22Rv1 (cell line): ENCODE measurements at regions not wholly inside any gene's neighbourhood (a gene's known extent, or its start where the extent isn't known, plus 50 kb on each side); places are given as distances from the start of the nearest gene placed in this dataset.

Source experiments
- ZFX ChIP-seq: fragments of 450-650 bp; IDR thresholded peaks from 2 replicates; pipeline ENCODE4 v1.6.1; 2017; ENCODE audit warnings: antibody characterized with exemption, borderline replicate concordance
- TF ChIP-seq, protein P1 (sequence below): fragments of 450-650 bp; IDR thresholded peaks from 2 replicates; pipeline ENCODE4 v1.5.1; 2017; ENCODE audit warnings: mild to moderate bottlenecking

DNA sequence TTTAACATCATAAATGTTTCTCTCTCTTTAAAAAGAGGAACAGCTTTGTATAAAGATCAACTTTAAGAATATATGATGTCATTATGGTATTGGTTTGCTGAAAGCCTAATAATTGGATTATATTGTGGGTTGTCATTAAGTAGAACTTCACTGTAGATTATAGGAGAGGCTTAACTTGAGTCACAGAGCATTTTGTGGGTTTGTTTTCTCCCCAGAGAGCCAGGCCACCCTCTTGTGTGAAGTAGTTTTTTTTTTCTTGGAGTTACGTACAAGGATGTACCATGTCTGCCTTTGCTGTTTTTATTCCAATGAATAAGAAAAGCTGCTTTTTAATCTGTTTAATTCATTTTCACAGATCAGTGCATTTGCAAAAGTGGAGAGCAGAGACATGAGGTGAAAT lies 354.8 kb upstream of the TBL1XR1 start:
- TF ChIP-seq, protein P1, sequence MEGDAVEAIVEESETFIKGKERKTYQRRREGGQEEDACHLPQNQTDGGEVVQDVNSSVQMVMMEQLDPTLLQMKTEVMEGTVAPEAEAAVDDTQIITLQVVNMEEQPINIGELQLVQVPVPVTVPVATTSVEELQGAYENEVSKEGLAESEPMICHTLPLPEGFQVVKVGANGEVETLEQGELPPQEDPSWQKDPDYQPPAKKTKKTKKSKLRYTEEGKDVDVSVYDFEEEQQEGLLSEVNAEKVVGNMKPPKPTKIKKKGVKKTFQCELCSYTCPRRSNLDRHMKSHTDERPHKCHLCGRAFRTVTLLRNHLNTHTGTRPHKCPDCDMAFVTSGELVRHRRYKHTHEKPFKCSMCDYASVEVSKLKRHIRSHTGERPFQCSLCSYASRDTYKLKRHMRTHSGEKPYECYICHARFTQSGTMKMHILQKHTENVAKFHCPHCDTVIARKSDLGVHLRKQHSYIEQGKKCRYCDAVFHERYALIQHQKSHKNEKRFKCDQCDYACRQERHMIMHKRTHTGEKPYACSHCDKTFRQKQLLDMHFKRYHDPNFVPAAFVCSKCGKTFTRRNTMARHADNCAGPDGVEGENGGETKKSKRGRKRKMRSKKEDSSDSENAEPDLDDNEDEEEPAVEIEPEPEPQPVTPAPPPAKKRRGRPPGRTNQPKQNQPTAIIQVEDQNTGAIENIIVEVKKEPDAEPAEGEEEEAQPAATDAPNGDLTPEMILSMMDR, result no peak
- no peak for TF ChIP-seq ZFX
